Hepatocyte (in vitro differentiated cells): ENCODE measurements at regions not wholly inside any gene's neighbourhood (a gene's known extent, or its start where the extent isn't known, plus 50 kb on each side); places are given as distances from the start of the nearest gene placed in this dataset.

Experiments used
- CTCF ChIP-seq: fragments of 200-600 bp; sonication (generic); IDR thresholded peaks from 2 replicates; pipeline ENCODE4 v1.5.1; 2016; ENCODE audit warnings: antibody characterized with exemption, mild to moderate bottlenecking; ENCODE audit not compliant: poor library complexity
- EZH2 ChIP-seq: fragments of 200-600 bp; sonication (generic); IDR thresholded peaks from 2 replicates; pipeline ENCODE4 v1.6.1; 2016; ENCODE audit warnings: antibody characterized with exemption, mild to moderate bottlenecking, borderline replicate concordance

- TF ChIP-seq CTCF (no peak), EZH2 (no peak)
Measured at GRCh38 chr10:28920091-28920490, 242.8 kb downstream of the BAMBI start.
